K562 (cell line): ENCODE measurements at regions not wholly inside any gene's neighbourhood (a gene's known extent, or its start where the extent isn't known, plus 50 kb on each side); places are given as distances from the start of the nearest gene placed in this dataset.

Experiments used
- ATAC-seq: fragments of 200-7000 bp; cut with Tn5 transposase; 3 replicates; pipeline ENCODE4 v1.9.1; 2020; ENCODE audit warnings: moderate library complexity
- BruUV-seq: library from RNA; stranded (reverse); fragments of 400-500 nt; replicated peaks from 2 replicates; lab custom pipeline; 2021; lab: Mats Ljungman, UMichigan
- CTCF ChIA-PET: fragments of 300-600 bp; formaldehyde crosslinking; extraction: SDS; loops from one replicate; lab custom pipeline; 2021; ENCODE audit warnings: low intra/inter-chr PET ratio; lab: Yijun Ruan, JAX
- POLR2A ChIA-PET: fragments of 300-600, 350-650 bp; sonication (Branson Sonifier 250); formaldehyde crosslinking; extraction: SDS; loops from one replicate; lab custom pipeline; 2021; ENCODE audit warnings: antibody characterized with exemption, inconsistent platforms; lab: Yijun Ruan, JAX
- DNase-seq, 4 experiments: peaks; one replicate each; pipeline versions ENCODE4 v3.0.0 to v3.0.0-alpha.2; 2011 to 2018; ENCODE audit warnings: low spot score in 3 of 4, mixed read lengths in 3 of 4; ENCODE audit errors: extremely low read depth in 1 of 4
- FAIRE-seq: peaks from 2 replicates; lab custom pipeline; 2011; peaks lifted over from hg19 to GRCh38; lab: Jason Lieb, UNC
- H2AFZ ChIP-seq: 2 replicates; pipeline ENCODE4 v1.6.0; 2011; ENCODE audit warnings: low read depth, low read length, control low read depth, inconsistent platforms
- H3K27ac ChIP-seq: fragments of 200-600 bp; 3 replicates; pipeline ENCODE4 v1.8.0; 2011; ENCODE audit warnings: low read depth, mild to moderate bottlenecking, control low read depth, inconsistent platforms, low read length, moderate library complexity, mixed read lengths; ENCODE audit errors: extremely low read depth
- H3K27me3 ChIP-seq, 2 experiments: fragments of 300-600 bp in 1 of 2; 2 replicates in 1 of 2; 3 replicates in 1 of 2; pipeline versions ENCODE4 v1.6.0 to v1.8.0; 2011; ENCODE audit warnings: inconsistent platforms in 2 of 2, low read length in 2 of 2, mild to moderate bottlenecking in 1 of 2, mixed read lengths in 1 of 2, moderate library complexity in 1 of 2; ENCODE audit not compliant: control insufficient read depth in 2 of 2, insufficient read depth in 2 of 2
- H3K36me3 ChIP-seq: fragments of 300-600 bp; 3 replicates; pipeline ENCODE4 v1.8.0; 2011; ENCODE audit warnings: mild to moderate bottlenecking, low read length, inconsistent platforms; ENCODE audit not compliant: control insufficient read depth, insufficient read depth
- H3K4me1 ChIP-seq, 2 experiments: fragments of 200-600 bp in 1 of 2; replicated peaks in 1 of 2; 2 replicates in 1 of 2; 3 replicates in 1 of 2; pipeline versions ENCODE4 v1.5.1 to v1.8.0; 2011; ENCODE audit warnings: inconsistent platforms in 2 of 2, low read length in 2 of 2, mild to moderate bottlenecking in 1 of 2, mixed read lengths in 1 of 2, moderate library complexity in 1 of 2; ENCODE audit not compliant: control insufficient read depth in 2 of 2, insufficient read depth in 2 of 2
- H3K4me2 ChIP-seq: 2 replicates; pipeline ENCODE4 v1.6.1; 2011; ENCODE audit warnings: low read length, control low read depth, inconsistent platforms, mixed read lengths; ENCODE audit not compliant: insufficient read depth
- H3K4me3 ChIP-seq: fragments of 200-600 bp; sonication (generic), shearing (Covaris generic); 2 replicates; pipeline ENCODE4 v1.5.1; 2016; ENCODE audit warnings: control low read depth, inconsistent platforms
- H3K79me2 ChIP-seq: fragments of 200-600 bp; 3 replicates; pipeline ENCODE4 v1.8.0; 2011; ENCODE audit warnings: low read length, inconsistent platforms; ENCODE audit not compliant: control insufficient read depth, insufficient read depth
- H3K9ac ChIP-seq, 2 experiments: 2 replicates each; pipeline versions ENCODE4 v1.6.0 to v1.6.1; 2011; ENCODE audit warnings: low read depth in 2 of 2, low read length in 2 of 2, control low read depth in 1 of 2, inconsistent platforms in 1 of 2, mild to moderate bottlenecking in 1 of 2, mixed read lengths in 1 of 2; ENCODE audit not compliant: insufficient read depth in 1 of 2
- H3K9me1 ChIP-seq: one replicate; pipeline ENCODE4 v1.6.0; 2011; ENCODE audit warnings: inconsistent platforms, mild to moderate bottlenecking, low read length, moderate library complexity; ENCODE audit not compliant: control insufficient read depth, insufficient read depth
- H3K9me3 ChIP-seq: replicated peaks from 2 replicates; pipeline ENCODE4 v1.5.1; 2011; ENCODE audit warnings: low read depth, low read length, inconsistent platforms; ENCODE audit not compliant: control insufficient read depth, insufficient read depth
- H4K20me1 ChIP-seq: replicated peaks from 2 replicates; pipeline ENCODE4 v1.6.1; 2011; ENCODE audit warnings: low read length, inconsistent platforms, mixed read lengths; ENCODE audit not compliant: control insufficient read depth, insufficient read depth
- CBFB ChIP-seq: sonication (generic); formaldehyde crosslinking; IDR thresholded peaks from 2 replicates; pipeline ENCODE4 v1.4.0; 2020; ENCODE audit warnings: mild to moderate bottlenecking, missing genetic modification reagents
- EHMT2 ChIP-seq: fragments of 450-650 bp; IDR thresholded peaks from 2 replicates; pipeline ENCODE4 v1.6.1; 2018; ENCODE audit warnings: antibody characterized with exemption
- L3MBTL2 ChIP-seq: fragments of 450-650 bp; IDR thresholded peaks from 2 replicates; pipeline ENCODE4 v1.6.1; 2016; ENCODE audit warnings: mild to moderate bottlenecking, moderate library complexity
- NFE2 ChIP-seq: IDR thresholded peaks from 2 replicates; pipeline ENCODE4 v1.6.1; 2014; ENCODE audit warnings: antibody characterized with exemption, low read depth
- POU5F1 ChIP-seq: fragments of 150-350 bp; IDR thresholded peaks from 2 replicates; pipeline ENCODE4 v1.6.1; 2014; ENCODE audit warnings: borderline replicate concordance, low read length, low read depth, mild to moderate bottlenecking; ENCODE audit not compliant: partially characterized antibody
- SREBF1 ChIP-seq: fragments of 150-350 bp; IDR thresholded peaks from 2 replicates; pipeline ENCODE4 v1.6.1; 2014; ENCODE audit warnings: antibody characterized with exemption, low read depth, low read length, borderline replicate concordance
- TAL1 ChIP-seq: fragments of 450-650 bp; IDR thresholded peaks from 2 replicates; pipeline ENCODE4 v1.6.1; 2016; ENCODE audit warnings: mild to moderate bottlenecking
- TBP ChIP-seq: optimal IDR thresholded peaks from 2 replicates; pipeline ENCODE3; 2011; ENCODE audit warnings: low read depth, low read length, improper control_type of control experiment
- ZBTB17 ChIP-seq: fragments of 450-650 bp; formaldehyde crosslinking; IDR thresholded peaks from 2 replicates; pipeline ENCODE4 v1.4.0; 2020; ENCODE audit warnings: mild to moderate bottlenecking
- ZNF121 ChIP-seq: sonication (generic); formaldehyde crosslinking; conservative IDR thresholded peaks from 2 replicates; pipeline ENCODE4 v1.8.0; 2022; ENCODE audit warnings: missing genetic modification reagents
- ZNF124 ChIP-seq: sonication (generic); formaldehyde crosslinking; IDR thresholded peaks from 2 replicates; pipeline ENCODE4 v1.8.1; 2022; ENCODE audit warnings: missing genetic modification reagents
- ZNF165 ChIP-seq: fragments of 250-450 bp; sonication (Bioruptor Pico); IDR thresholded peaks from 2 replicates; pipeline ENCODE4 v1.4.0; 2020; ENCODE audit warnings: borderline replicate concordance
- WGBS: fragments of 100-300 bp; shearing (Covaris generic); methylation state at CpG from one replicate; pipeline ENCODE4 v1.1.6; 2016; ENCODE audit warnings: low coverage, mixed read lengths; ENCODE audit not compliant: insufficient coverage; ENCODE audit errors: missing lambda C conversion rate; 5-methylcytosine and 5-hydroxymethylcytosine counted together
- in situ Hi-C: fragments of 300-500 bp; cut with MboI; formaldehyde crosslinking; loops from 4 replicates; pipeline ENCODE4 v1.15.0; 2018; ENCODE audit warnings: inconsistent platforms, mixed read lengths
- intact Hi-C: fragments of 100-400 bp; cut with micrococcal nuclease; formaldehyde crosslinking; loops from 2 replicates; pipeline ENCODE4 v1.14.2; 2022
- TF ChIP-seq, protein P1 (sequence below), 2 experiments: fragments of 450-650 bp in 1 of 2; sonication (generic) in 1 of 2; formaldehyde crosslinking in 1 of 2; IDR thresholded peaks in 1 of 2; conservative IDR thresholded peaks in 1 of 2; 2 replicates each; pipeline versions ENCODE4 v1.6.1 to v1.8.1; 2016 to 2023; ENCODE audit warnings: mild to moderate bottlenecking in 2 of 2, moderate library complexity in 2 of 2, inconsistent platforms in 1 of 2, missing genetic modification reagents in 1 of 2
- TF ChIP-seq, protein P2 (sequence below), 2 experiments: fragments of 450-650 bp in 1 of 2; IDR thresholded peaks; 2 replicates each; pipeline ENCODE4 v1.6.1; 2011 to 2017; ENCODE audit warnings: low read depth in 2 of 2, antibody characterized with exemption in 1 of 2, borderline replicate concordance in 1 of 2, low read length in 1 of 2, mild to moderate bottlenecking in 1 of 2, mixed read lengths in 1 of 2; ENCODE audit not compliant: control insufficient read depth in 1 of 2
- TF ChIP-seq, protein P3 (sequence below): fragments of 150-350 bp; IDR thresholded peaks from 2 replicates; pipeline ENCODE4 v1.6.1; 2014; ENCODE audit warnings: low read depth, mild to moderate bottlenecking, low read length, borderline replicate concordance

DNA sequence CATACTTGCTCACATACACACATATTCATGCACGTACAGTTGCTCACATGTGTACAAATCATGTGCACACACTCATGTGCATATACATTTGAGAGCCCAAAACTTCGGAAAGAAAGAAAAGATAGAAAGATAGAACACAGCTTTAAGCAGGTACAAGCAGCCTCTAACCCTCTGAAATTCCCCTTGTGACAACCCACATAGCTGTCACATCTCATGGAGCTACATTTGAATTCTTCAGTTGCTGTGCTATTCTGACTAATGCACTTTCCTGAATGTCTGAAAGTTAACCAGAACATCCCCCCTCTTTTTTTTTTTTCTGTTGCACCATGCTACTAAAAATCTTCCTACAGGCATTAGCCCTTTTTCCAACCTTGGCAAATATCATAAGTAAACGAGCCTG lies 51.9 kb upstream of the KCNA5 start (continued):
- TF ChIP-seq, protein P1, sequence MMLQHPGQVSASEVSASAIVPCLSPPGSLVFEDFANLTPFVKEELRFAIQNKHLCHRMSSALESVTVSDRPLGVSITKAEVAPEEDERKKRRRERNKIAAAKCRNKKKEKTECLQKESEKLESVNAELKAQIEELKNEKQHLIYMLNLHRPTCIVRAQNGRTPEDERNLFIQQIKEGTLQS (IDR thresholded peaks at IDR 0.05) = no peak
- TF ChIP-seq, protein P1 (CRISPR knock-in tag; conservative IDR thresholded peaks at IDR 0.05) = no peak
- TF ChIP-seq, protein P2, sequence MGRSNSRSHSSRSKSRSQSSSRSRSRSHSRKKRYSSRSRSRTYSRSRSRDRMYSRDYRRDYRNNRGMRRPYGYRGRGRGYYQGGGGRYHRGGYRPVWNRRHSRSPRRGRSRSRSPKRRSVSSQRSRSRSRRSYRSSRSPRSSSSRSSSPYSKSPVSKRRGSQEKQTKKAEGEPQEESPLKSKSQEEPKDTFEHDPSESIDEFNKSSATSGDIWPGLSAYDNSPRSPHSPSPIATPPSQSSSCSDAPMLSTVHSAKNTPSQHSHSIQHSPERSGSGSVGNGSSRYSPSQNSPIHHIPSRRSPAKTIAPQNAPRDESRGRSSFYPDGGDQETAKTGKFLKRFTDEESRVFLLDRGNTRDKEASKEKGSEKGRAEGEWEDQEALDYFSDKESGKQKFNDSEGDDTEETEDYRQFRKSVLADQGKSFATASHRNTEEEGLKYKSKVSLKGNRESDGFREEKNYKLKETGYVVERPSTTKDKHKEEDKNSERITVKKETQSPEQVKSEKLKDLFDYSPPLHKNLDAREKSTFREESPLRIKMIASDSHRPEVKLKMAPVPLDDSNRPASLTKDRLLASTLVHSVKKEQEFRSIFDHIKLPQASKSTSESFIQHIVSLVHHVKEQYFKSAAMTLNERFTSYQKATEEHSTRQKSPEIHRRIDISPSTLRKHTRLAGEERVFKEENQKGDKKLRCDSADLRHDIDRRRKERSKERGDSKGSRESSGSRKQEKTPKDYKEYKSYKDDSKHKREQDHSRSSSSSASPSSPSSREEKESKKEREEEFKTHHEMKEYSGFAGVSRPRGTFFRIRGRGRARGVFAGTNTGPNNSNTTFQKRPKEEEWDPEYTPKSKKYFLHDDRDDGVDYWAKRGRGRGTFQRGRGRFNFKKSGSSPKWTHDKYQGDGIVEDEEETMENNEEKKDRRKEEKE (IDR thresholded peaks at IDR 0.05; ENCODE audit: borderline replicate concordance in 1 of 2, control insufficient read depth in 1 of 2, low read depth in 2 of 2, low read length in 1 of 2) = no peak
- no peak for TF ChIP-seq TBP

DNA sequence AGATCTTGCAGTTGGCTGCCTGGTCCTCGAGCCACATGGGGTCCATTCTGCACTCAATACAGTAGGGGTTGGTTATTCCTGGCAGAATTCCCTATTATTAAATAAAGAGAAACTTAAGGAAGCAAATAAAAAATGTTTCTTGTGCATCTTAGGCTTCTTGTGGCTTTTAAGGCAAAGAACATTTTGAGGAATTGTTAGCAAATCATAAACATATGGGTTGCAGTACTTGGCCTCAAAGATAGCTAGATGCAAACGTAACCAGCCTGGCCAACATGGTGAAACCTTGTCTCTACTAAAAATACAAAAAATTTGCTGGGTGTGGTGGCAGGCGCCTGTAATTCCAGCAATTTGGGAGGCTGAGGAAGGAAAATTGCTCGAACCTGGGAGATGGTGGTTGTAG lies 50.8 kb upstream of the KCNA5 start:
- ATAC-seq (no peak), DNase-seq (no peak), FAIRE-seq (no peak)
- intact Hi-C loops (no loop called here), in situ Hi-C loops (no loop called here)
- H3K9me1 ChIP-seq = no peaks in the 10 kb centered on the region
- H3K79me2 ChIP-seq = no peaks in the 10 kb centered on the region
- WGBS = 0% methylated on average over 4 of the region's 4 CpGs
- no peaks in the 10 kb centered on the region for H4K20me1 ChIP-seq
- CTCF ChIA-PET = no interaction called here
- POLR2A ChIA-PET = interaction anchor here (0.5 kb wide), 1 partner anchor 1719 kb away, joined by 3 read pairs; no protein-coding TSS in a partner anchor
- no peak overlapping the region for H3K4me2 ChIP-seq
- H3K27me3 ChIP-seq = peaks cover 0 to 11% of the 10 kb centered on the region in 2 experiments; a peak in 1 of 5 replicates
- no peak overlapping the region for H3K27ac ChIP-seq
- no TSS peak for BruUV-seq
- no peaks in the 10 kb centered on the region for H3K9me3 ChIP-seq
- H3K36me3 ChIP-seq = no peaks in the 10 kb centered on the region
- H3K4me1 ChIP-seq = no peaks in the 10 kb centered on the region
- no peak overlapping the region for H2AFZ ChIP-seq
- H3K9ac ChIP-seq = no peak overlapping the region
- no peak overlapping the region for H3K4me3 ChIP-seq
- no peak for TF ChIP-seq L3MBTL2
- TF ChIP-seq CBFB (CRISPR knock-in tag) = no peak
- no peak for TF ChIP-seq ZNF165 (CRISPR knock-in tag)
- TF ChIP-seq, protein P3, sequence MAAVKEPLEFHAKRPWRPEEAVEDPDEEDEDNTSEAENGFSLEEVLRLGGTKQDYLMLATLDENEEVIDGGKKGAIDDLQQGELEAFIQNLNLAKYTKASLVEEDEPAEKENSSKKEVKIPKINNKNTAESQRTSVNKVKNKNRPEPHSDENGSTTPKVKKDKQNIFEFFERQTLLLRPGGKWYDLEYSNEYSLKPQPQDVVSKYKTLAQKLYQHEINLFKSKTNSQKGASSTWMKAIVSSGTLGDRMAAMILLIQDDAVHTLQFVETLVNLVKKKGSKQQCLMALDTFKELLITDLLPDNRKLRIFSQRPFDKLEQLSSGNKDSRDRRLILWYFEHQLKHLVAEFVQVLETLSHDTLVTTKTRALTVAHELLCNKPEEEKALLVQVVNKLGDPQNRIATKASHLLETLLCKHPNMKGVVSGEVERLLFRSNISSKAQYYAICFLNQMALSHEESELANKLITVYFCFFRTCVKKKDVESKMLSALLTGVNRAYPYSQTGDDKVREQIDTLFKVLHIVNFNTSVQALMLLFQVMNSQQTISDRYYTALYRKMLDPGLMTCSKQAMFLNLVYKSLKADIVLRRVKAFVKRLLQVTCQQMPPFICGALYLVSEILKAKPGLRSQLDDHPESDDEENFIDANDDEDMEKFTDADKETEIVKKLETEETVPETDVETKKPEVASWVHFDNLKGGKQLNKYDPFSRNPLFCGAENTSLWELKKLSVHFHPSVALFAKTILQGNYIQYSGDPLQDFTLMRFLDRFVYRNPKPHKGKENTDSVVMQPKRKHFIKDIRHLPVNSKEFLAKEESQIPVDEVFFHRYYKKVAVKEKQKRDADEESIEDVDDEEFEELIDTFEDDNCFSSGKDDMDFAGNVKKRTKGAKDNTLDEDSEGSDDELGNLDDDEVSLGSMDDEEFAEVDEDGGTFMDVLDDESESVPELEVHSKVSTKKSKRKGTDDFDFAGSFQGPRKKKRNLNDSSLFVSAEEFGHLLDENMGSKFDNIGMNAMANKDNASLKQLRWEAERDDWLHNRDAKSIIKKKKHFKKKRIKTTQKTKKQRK = no peak
- no peak for TF ChIP-seq ZBTB17 (CRISPR knock-in tag)
- no peak for TF ChIP-seq POU5F1
- TF ChIP-seq SREBF1 = no peak
- no peak for TF ChIP-seq TAL1
- TF ChIP-seq ZNF121 (CRISPR knock-in tag) = no peak
- no peak for TF ChIP-seq ZNF124 (CRISPR knock-in tag)
- TF ChIP-seq NFE2 = no peak
- TF ChIP-seq EHMT2 = no peak
